WTC11 (cell line): ENCODE measurements at regions not wholly inside any gene's neighbourhood (a gene's known extent, or its start where the extent isn't known, plus 50 kb on each side); places are given as distances from the start of the nearest gene placed in this dataset.

Experiments
- E2F4 ChIP-seq: sonication (generic); formaldehyde crosslinking; IDR thresholded peaks from 2 replicates; pipeline ENCODE4 v1.8.1; 2022; ENCODE audit warnings: low read depth, mild to moderate bottlenecking, moderate library complexity, missing genetic modification reagents, borderline replicate concordance
- MAX ChIP-seq: sonication (generic); formaldehyde crosslinking; IDR thresholded peaks from 2 replicates; pipeline ENCODE4 v1.8.0; 2022; ENCODE audit warnings: mild to moderate bottlenecking, missing genetic modification reagents
- TCF7 ChIP-seq: sonication (generic); formaldehyde crosslinking; IDR thresholded peaks from 2 replicates; pipeline ENCODE4 v1.8.0; 2022; ENCODE audit warnings: mild to moderate bottlenecking, low read depth, missing genetic modification reagents, moderate library complexity
- ZNF219 ChIP-seq: sonication (generic); formaldehyde crosslinking; IDR thresholded peaks from 2 replicates; pipeline ENCODE4 v1.8.0; 2023; ENCODE audit warnings: missing genetic modification reagents, mild to moderate bottlenecking, borderline replicate concordance
- ZNF281 ChIP-seq: sonication (generic); formaldehyde crosslinking; IDR thresholded peaks from 2 replicates; pipeline ENCODE4 v1.8.0; 2023; ENCODE audit warnings: mild to moderate bottlenecking, missing genetic modification reagents
- TF ChIP-seq, protein P1 (sequence below): fragments of 200-600 bp; IDR thresholded peaks from 2 replicates; pipeline ENCODE4 v1.8.0; 2022; ENCODE audit warnings: antibody characterized with exemption
- TF ChIP-seq, protein P2 (sequence below): sonication (generic); formaldehyde crosslinking; IDR thresholded peaks from 2 replicates; pipeline ENCODE4 v1.8.1; 2022; ENCODE audit warnings: low read depth, missing genetic modification reagents, borderline replicate concordance
- TF ChIP-seq, protein P3 (sequence below): sonication (generic); formaldehyde crosslinking; IDR thresholded peaks from 2 replicates; pipeline ENCODE4 v1.8.0; 2022; ENCODE audit warnings: mild to moderate bottlenecking, missing genetic modification reagents
- TF ChIP-seq, protein P4 (sequence below): sonication (generic); formaldehyde crosslinking; IDR thresholded peaks from 2 replicates; pipeline ENCODE4 v1.8.1; 2023; ENCODE audit warnings: mild to moderate bottlenecking, missing genetic modification reagents, moderate library complexity

GRCh38 chr11:27203077-27203647 lies 159.9 kb downstream of the CCDC34 start:
- TF ChIP-seq, protein P1, sequence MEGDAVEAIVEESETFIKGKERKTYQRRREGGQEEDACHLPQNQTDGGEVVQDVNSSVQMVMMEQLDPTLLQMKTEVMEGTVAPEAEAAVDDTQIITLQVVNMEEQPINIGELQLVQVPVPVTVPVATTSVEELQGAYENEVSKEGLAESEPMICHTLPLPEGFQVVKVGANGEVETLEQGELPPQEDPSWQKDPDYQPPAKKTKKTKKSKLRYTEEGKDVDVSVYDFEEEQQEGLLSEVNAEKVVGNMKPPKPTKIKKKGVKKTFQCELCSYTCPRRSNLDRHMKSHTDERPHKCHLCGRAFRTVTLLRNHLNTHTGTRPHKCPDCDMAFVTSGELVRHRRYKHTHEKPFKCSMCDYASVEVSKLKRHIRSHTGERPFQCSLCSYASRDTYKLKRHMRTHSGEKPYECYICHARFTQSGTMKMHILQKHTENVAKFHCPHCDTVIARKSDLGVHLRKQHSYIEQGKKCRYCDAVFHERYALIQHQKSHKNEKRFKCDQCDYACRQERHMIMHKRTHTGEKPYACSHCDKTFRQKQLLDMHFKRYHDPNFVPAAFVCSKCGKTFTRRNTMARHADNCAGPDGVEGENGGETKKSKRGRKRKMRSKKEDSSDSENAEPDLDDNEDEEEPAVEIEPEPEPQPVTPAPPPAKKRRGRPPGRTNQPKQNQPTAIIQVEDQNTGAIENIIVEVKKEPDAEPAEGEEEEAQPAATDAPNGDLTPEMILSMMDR = no peak
- TF ChIP-seq, protein P2, sequence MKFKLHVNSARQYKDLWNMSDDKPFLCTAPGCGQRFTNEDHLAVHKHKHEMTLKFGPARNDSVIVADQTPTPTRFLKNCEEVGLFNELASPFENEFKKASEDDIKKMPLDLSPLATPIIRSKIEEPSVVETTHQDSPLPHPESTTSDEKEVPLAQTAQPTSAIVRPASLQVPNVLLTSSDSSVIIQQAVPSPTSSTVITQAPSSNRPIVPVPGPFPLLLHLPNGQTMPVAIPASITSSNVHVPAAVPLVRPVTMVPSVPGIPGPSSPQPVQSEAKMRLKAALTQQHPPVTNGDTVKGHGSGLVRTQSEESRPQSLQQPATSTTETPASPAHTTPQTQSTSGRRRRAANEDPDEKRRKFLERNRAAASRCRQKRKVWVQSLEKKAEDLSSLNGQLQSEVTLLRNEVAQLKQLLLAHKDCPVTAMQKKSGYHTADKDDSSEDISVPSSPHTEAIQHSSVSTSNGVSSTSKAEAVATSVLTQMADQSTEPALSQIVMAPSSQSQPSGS (CRISPR knock-in tag) = no peak
- TF ChIP-seq TCF7 (CRISPR knock-in tag) (no peak), MAX (no peak), ZNF281 (CRISPR knock-in tag) (no peak), E2F4 (CRISPR knock-in tag) (no peak), ZNF219 (CRISPR knock-in tag) (no peak)
- TF ChIP-seq, protein P3, sequence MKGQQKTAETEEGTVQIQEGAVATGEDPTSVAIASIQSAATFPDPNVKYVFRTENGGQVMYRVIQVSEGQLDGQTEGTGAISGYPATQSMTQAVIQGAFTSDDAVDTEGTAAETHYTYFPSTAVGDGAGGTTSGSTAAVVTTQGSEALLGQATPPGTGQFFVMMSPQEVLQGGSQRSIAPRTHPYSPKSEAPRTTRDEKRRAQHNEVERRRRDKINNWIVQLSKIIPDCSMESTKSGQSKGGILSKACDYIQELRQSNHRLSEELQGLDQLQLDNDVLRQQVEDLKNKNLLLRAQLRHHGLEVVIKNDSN (CRISPR knock-in tag) = no peak
- TF ChIP-seq, protein P4, sequence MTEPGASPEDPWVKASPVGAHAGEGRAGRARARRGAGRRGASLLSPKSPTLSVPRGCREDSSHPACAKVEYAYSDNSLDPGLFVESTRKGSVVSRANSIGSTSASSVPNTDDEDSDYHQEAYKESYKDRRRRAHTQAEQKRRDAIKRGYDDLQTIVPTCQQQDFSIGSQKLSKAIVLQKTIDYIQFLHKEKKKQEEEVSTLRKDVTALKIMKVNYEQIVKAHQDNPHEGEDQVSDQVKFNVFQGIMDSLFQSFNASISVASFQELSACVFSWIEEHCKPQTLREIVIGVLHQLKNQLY (CRISPR knock-in tag) = no peak
